IPS-20b (cell line): ENCODE measurements at regions not wholly inside any gene's neighbourhood (a gene's known extent, or its start where the extent isn't known, plus 50 kb on each side); places are given as distances from the start of the nearest gene placed in this dataset.

Experiments used
- H3K27ac ChIP-seq: one replicate; pipeline ENCODE4 v1.5.1; 2013; ENCODE audit warnings: low read length
- H3K27me3 ChIP-seq: 2 replicates; pipeline ENCODE4 v1.6.1; 2013; ENCODE audit warnings: mild to moderate bottlenecking, low read length, inconsistent platforms; ENCODE audit not compliant: insufficient read depth
- H3K36me3 ChIP-seq: 2 replicates; pipeline ENCODE4 v1.6.1; 2013; ENCODE audit warnings: low read depth, mild to moderate bottlenecking, inconsistent platforms, low read length, moderate library complexity; ENCODE audit not compliant: insufficient read depth
- H3K4me1 ChIP-seq: 2 replicates; pipeline ENCODE4 v1.6.1; 2013; ENCODE audit warnings: mild to moderate bottlenecking, control low read depth, inconsistent platforms, low read length, moderate library complexity; ENCODE audit not compliant: insufficient read depth
- H3K4me3 ChIP-seq: 2 replicates; pipeline ENCODE4 v1.5.1; 2013; ENCODE audit warnings: mild to moderate bottlenecking, low read length, inconsistent platforms
- H3K9ac ChIP-seq: 2 replicates; pipeline ENCODE4 v1.6.1; 2013; ENCODE audit warnings: low read depth, mild to moderate bottlenecking, inconsistent platforms, low read length, moderate library complexity
- H3K9me3 ChIP-seq: 2 replicates; pipeline ENCODE4 v1.6.1; 2013; ENCODE audit warnings: mild to moderate bottlenecking, low read depth, low read length, inconsistent platforms; ENCODE audit not compliant: insufficient read depth

- Histone ChIP-seq H3K4me3 (no peak overlapping the region), H3K4me1 (no peaks in the 10 kb centered on the region), H3K36me3 (no peaks in the 10 kb centered on the region), H3K27ac (no peak overlapping the region), H3K9ac (no peak overlapping the region), H3K27me3 (no peaks in the 10 kb centered on the region), H3K9me3 (no peaks in the 10 kb centered on the region)
These were observed 276.6 kb downstream of the SETD4 start for GRCh38 chr21:35783721-35784120.

- Histone ChIP-seq H3K9ac (no peak overlapping the region), H3K27me3 (no peaks in the 10 kb centered on the region), H3K9me3 (no peaks in the 10 kb centered on the region), H3K4me1 (no peaks in the 10 kb centered on the region), H3K36me3 (no peaks in the 10 kb centered on the region), H3K4me3 (no peak overlapping the region), H3K27ac (no peak overlapping the region)
These were observed 277.7 kb downstream of the SETD4 start for GRCh38 chr21:35782667-35783066.

GRCh38 chr21:35780983-35781382, 279.3 kb downstream of the SETD4 start:
- Histone ChIP-seq H3K9me3 (no peaks in the 10 kb centered on the region), H3K27ac (no peak overlapping the region), H3K27me3 (no peaks in the 10 kb centered on the region), H3K4me1 (no peaks in the 10 kb centered on the region), H3K36me3 (no peaks in the 10 kb centered on the region), H3K9ac (no peak overlapping the region), H3K4me3 (no peak overlapping the region)

- H3K27me3 ChIP-seq, result no peaks in the 10 kb centered on the region
- H3K9me3 ChIP-seq, result no peaks in the 10 kb centered on the region
- no peak overlapping the region for H3K4me3 ChIP-seq
- no peak overlapping the region for H3K27ac ChIP-seq
- H3K9ac ChIP-seq, result no peak overlapping the region
- H3K4me1 ChIP-seq, result no peaks in the 10 kb centered on the region
- H3K36me3 ChIP-seq, result no peaks in the 10 kb centered on the region
These were observed 280.4 kb downstream of the SETD4 start for GRCh38 chr21:35779690-35780570.

GRCh38 chr21:35779167-35779566, 281.2 kb downstream of the SETD4 start:
- Histone ChIP-seq H3K27me3 (no peaks in the 10 kb centered on the region), H3K4me3 (no peak overlapping the region), H3K9me3 (no peaks in the 10 kb centered on the region), H3K36me3 (no peaks in the 10 kb centered on the region), H3K4me1 (no peaks in the 10 kb centered on the region), H3K9ac (no peak overlapping the region), H3K27ac (no peak overlapping the region)

GRCh38 chr21:35777081-35777480, 283.2 kb downstream of the SETD4 start:
- Histone ChIP-seq H3K4me3 (no peak overlapping the region), H3K9me3 (no peaks in the 10 kb centered on the region), H3K27me3 (no peaks in the 10 kb centered on the region), H3K36me3 (no peaks in the 10 kb centered on the region), H3K4me1 (no peaks in the 10 kb centered on the region), H3K27ac (no peak overlapping the region), H3K9ac (no peak overlapping the region)

- Histone ChIP-seq H3K36me3 (no peaks in the 10 kb centered on the region), H3K4me1 (no peaks in the 10 kb centered on the region), H3K9me3 (no peaks in the 10 kb centered on the region), H3K9ac (no peak overlapping the region), H3K4me3 (no peak overlapping the region), H3K27me3 (no peaks in the 10 kb centered on the region), H3K27ac (no peak overlapping the region)
These were observed 284.4 kb downstream of the SETD4 start for GRCh38 chr21:35775778-35776544.

- Histone ChIP-seq H3K27me3 (no peaks in the 10 kb centered on the region), H3K9ac (no peak overlapping the region), H3K4me1 (no peaks in the 10 kb centered on the region), H3K27ac (no peak overlapping the region), H3K36me3 (no peaks in the 10 kb centered on the region), H3K9me3 (no peaks in the 10 kb centered on the region), H3K4me3 (no peak overlapping the region)
These were observed 290.0 kb downstream of the SETD4 start for GRCh38 chr21:35770101-35770945.

GRCh38 chr21:35768187-35768586, 292.1 kb downstream of the SETD4 start:
- no peak overlapping the region for H3K9ac ChIP-seq
- H3K4me3 ChIP-seq, result no peak overlapping the region
- no peaks in the 10 kb centered on the region for H3K4me1 ChIP-seq
- H3K9me3 ChIP-seq, result no peaks in the 10 kb centered on the region
- no peaks in the 10 kb centered on the region for H3K27me3 ChIP-seq
- H3K36me3 ChIP-seq, result no peaks in the 10 kb centered on the region
- no peak overlapping the region for H3K27ac ChIP-seq

- Histone ChIP-seq H3K9me3 (peaks cover 8% of the 10 kb centered on the region; the same call in 1 of the 2 replicates), H3K4me3 (no peak overlapping the region), H3K4me1 (no peaks in the 10 kb centered on the region), H3K9ac (no peak overlapping the region), H3K36me3 (no peaks in the 10 kb centered on the region), H3K27ac (no peak overlapping the region), H3K27me3 (no peaks in the 10 kb centered on the region)
These were observed 295.7 kb downstream of the SETD4 start for GRCh38 chr21:35764586-35764985.

- Histone ChIP-seq H3K27me3 (no peaks in the 10 kb centered on the region), H3K27ac (no peak overlapping the region), H3K9ac (no peak overlapping the region), H3K4me1 (no peaks in the 10 kb centered on the region), H3K4me3 (no peak overlapping the region), H3K9me3 (peaks cover 8% of the 10 kb centered on the region; the same call in 1 of the 2 replicates), H3K36me3 (no peaks in the 10 kb centered on the region)
These were observed 296.2 kb downstream of the SETD4 start for GRCh38 chr21:35764077-35764476.
